ENCODE measurements at regions not wholly inside any gene's neighbourhood (a gene's known extent, or its start where the extent isn't known, plus 50 kb on each side); places are given as distances from the start of the nearest gene placed in this dataset.

DNA sequence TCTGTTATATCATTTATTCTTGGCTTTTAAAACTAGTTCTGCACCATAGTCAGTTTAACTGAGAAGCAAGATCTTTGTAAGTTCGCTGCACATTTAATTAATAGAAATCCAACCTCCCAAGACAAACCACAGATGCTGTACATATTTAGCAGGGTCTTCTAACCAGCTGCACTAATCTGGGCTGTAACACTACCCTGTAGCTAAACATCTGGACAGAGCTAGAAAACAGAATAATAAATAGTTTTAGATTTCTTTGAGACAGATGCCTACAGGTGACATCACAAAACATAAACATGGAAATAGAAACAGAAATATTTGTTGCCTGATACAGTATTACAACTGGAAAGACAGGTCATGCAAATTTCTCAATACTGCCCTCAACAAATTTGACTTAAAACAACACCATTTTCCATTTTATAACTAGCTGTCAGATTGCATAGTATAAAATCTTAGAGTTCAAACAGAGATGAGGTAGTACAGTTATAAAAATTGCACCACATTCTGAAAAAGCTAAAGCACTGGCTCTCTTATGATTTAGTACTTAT is 315.1 kb downstream of the NR4A2 start:
- TF ChIP-seq, protein P1, sequence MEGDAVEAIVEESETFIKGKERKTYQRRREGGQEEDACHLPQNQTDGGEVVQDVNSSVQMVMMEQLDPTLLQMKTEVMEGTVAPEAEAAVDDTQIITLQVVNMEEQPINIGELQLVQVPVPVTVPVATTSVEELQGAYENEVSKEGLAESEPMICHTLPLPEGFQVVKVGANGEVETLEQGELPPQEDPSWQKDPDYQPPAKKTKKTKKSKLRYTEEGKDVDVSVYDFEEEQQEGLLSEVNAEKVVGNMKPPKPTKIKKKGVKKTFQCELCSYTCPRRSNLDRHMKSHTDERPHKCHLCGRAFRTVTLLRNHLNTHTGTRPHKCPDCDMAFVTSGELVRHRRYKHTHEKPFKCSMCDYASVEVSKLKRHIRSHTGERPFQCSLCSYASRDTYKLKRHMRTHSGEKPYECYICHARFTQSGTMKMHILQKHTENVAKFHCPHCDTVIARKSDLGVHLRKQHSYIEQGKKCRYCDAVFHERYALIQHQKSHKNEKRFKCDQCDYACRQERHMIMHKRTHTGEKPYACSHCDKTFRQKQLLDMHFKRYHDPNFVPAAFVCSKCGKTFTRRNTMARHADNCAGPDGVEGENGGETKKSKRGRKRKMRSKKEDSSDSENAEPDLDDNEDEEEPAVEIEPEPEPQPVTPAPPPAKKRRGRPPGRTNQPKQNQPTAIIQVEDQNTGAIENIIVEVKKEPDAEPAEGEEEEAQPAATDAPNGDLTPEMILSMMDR (IDR thresholded peaks at IDR 0.05): no peak
- no peak for TF ChIP-seq POLR2A (IDR thresholded peaks at IDR 0.05)

Measured in testis (tissue), 2 donors.